SU-DHL-6 (cell line): ENCODE measurements at regions not wholly inside any gene's neighbourhood (a gene's known extent, or its start where the extent isn't known, plus 50 kb on each side); places are given as distances from the start of the nearest gene placed in this dataset.

Source experiments
- H2AFZ ChIP-seq: fragments of 200-600 bp; sonication (generic); 2 replicates; pipeline ENCODE4 v1.6.1; 2014; ENCODE audit warnings: low read depth, mild to moderate bottlenecking, moderate library complexity, mixed read lengths, antibody characterized with exemption, low read length; ENCODE audit not compliant: severe bottlenecking
- H3F3A ChIP-seq: fragments of 200-600 bp; shearing (Covaris generic); 2 replicates; pipeline ENCODE4 v1.6.0; 2016; ENCODE audit warnings: antibody characterized with exemption, mild to moderate bottlenecking; ENCODE audit not compliant: insufficient read depth
- H3K27ac ChIP-seq: fragments of 200-600 bp; sonication (generic); 2 replicates; pipeline ENCODE4 v1.5.1; 2016; ENCODE audit warnings: low read depth, mild to moderate bottlenecking, low read length, moderate library complexity, mixed read lengths
- H3K27me3 ChIP-seq: fragments of 200-600 bp; sonication (generic), shearing (Covaris generic); 2 replicates; pipeline ENCODE4 v1.6.0; 2014; ENCODE audit warnings: mild to moderate bottlenecking, low read length
- H3K36me3 ChIP-seq: fragments of 200-600 bp; sonication (generic); 2 replicates; pipeline ENCODE4 v1.6.1; 2014; ENCODE audit warnings: mild to moderate bottlenecking, low read length, mixed read lengths
- H3K4me2 ChIP-seq: fragments of 300-600, 200-600 bp; shearing (Covaris generic), sonication (generic); 2 replicates; pipeline ENCODE4 v1.6.0; 2014; ENCODE audit warnings: low read length, low read depth, mild to moderate bottlenecking; ENCODE audit not compliant: poor library complexity, severe bottlenecking
- H3K4me3 ChIP-seq: fragments of 200-600 bp; sonication (generic); 2 replicates; pipeline ENCODE4 v1.5.1; 2014; ENCODE audit warnings: antibody characterized with exemption, low read length, mild to moderate bottlenecking, mixed read lengths; ENCODE audit not compliant: insufficient read depth, poor library complexity, severe bottlenecking
- H3K79me2 ChIP-seq: fragments of 200-600 bp; sonication (generic); 2 replicates; pipeline ENCODE4 v1.6.1; 2014; ENCODE audit warnings: mild to moderate bottlenecking, low read length, moderate library complexity; ENCODE audit not compliant: insufficient read depth
- H3K9ac ChIP-seq: fragments of 200-600 bp; sonication (generic); 2 replicates; pipeline ENCODE4 v1.7.0; 2014; ENCODE audit warnings: mild to moderate bottlenecking, low read length
- H3K9me2 ChIP-seq: fragments of 200-600 bp; sonication (generic); replicated peaks from 2 replicates; pipeline ENCODE4 v1.6.1; 2014; ENCODE audit warnings: low read length; ENCODE audit not compliant: insufficient read depth
- H3K9me3 ChIP-seq: fragments of 200-600 bp; sonication (generic); 2 replicates; pipeline ENCODE4 v1.6.1; 2014; ENCODE audit warnings: low read length, mixed read lengths; ENCODE audit not compliant: insufficient read depth
- H4K20me1 ChIP-seq: fragments of 200-600 bp; sonication (generic); 2 replicates; pipeline ENCODE4 v1.6.1; 2014; ENCODE audit warnings: low read depth, mild to moderate bottlenecking, antibody characterized with exemption, low read length, moderate library complexity, mixed read lengths
- CTCF ChIP-seq: fragments of 200-600 bp; sonication (generic); IDR thresholded peaks from one replicate; pipeline ENCODE4 v1.5.1; 2017; ENCODE audit warnings: antibody characterized with exemption, mild to moderate bottlenecking, low read length, moderate library complexity; ENCODE audit not compliant: insufficient read depth, poor library complexity, severe bottlenecking
- EZH2phosphoT487 ChIP-seq: fragments of 200-600 bp; sonication (generic), shearing (Covaris generic); conservative IDR thresholded peaks from 2 replicates; pipeline ENCODE4 v1.6.1; 2018; ENCODE audit warnings: mild to moderate bottlenecking, antibody characterized with exemption, low read length, moderate library complexity, mixed read lengths

GRCh38 chr6:153214436-153214835, 83.4 kb upstream of the RGS17 start:
- no peak overlapping the region for H3K9ac ChIP-seq
- H3K27ac ChIP-seq, result no peak overlapping the region
- no peaks in the 10 kb centered on the region for H3K9me2 ChIP-seq
- no peaks in the 10 kb centered on the region for H3K27me3 ChIP-seq
- no peaks in the 10 kb centered on the region for H3K79me2 ChIP-seq
- H3K36me3 ChIP-seq, result no peaks in the 10 kb centered on the region
- H3K9me3 ChIP-seq, result no peaks in the 10 kb centered on the region
- no peaks in the 10 kb centered on the region for H3F3A ChIP-seq
- H3K4me2 ChIP-seq, result no peak overlapping the region
- no peak overlapping the region for H3K4me3 ChIP-seq
- H2AFZ ChIP-seq, result no peak overlapping the region
- TF ChIP-seq CTCF (no peak), EZH2phosphoT487 (no peak)
- H4K20me1 ChIP-seq, result no peaks in the 10 kb centered on the region

- no peaks in the 10 kb centered on the region for H3K9me3 ChIP-seq
- H3K9ac ChIP-seq, result no peak overlapping the region
- H3K4me2 ChIP-seq, result no peak overlapping the region
- H4K20me1 ChIP-seq, result no peaks in the 10 kb centered on the region
- no peak overlapping the region for H2AFZ ChIP-seq
- no peak overlapping the region for H3K27ac ChIP-seq
- no peaks in the 10 kb centered on the region for H3K9me2 ChIP-seq
- TF ChIP-seq CTCF (no peak), EZH2phosphoT487 (no peak)
- no peaks in the 10 kb centered on the region for H3F3A ChIP-seq
- H3K27me3 ChIP-seq, result no peaks in the 10 kb centered on the region
- no peak overlapping the region for H3K4me3 ChIP-seq
- H3K79me2 ChIP-seq, result no peaks in the 10 kb centered on the region
- H3K36me3 ChIP-seq, result no peaks in the 10 kb centered on the region
Measured at GRCh38 chr6:153210083-153210482, 79.0 kb upstream of the RGS17 start.

DNA sequence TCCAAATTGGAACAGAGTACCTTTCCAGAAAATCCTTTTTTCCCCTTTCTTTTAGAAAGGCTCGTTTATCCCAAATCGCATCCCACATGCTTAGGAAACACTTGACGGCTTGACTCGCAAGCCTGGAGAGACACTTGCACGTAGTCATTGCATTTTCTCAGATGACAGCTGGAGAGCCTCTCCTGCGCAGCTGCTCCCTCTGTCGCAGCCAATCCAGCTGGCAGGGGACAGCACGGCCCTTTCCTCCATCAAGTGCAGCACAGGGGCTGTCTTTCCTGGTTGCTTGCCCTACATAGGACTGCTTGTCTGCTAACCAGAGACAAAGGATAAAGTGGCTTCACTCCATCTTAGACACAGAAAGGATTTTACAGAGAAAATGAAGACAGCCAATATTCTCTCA, 77.6 kb upstream of the RGS17 start:
- H4K20me1 ChIP-seq, result no peaks in the 10 kb centered on the region
- no peak overlapping the region for H3K9ac ChIP-seq
- no peaks in the 10 kb centered on the region for H3F3A ChIP-seq
- no peak overlapping the region for H3K27ac ChIP-seq
- H3K4me3 ChIP-seq, result no peak overlapping the region
- H3K27me3 ChIP-seq, result no peaks in the 10 kb centered on the region
- no peak overlapping the region for H3K4me2 ChIP-seq
- H3K79me2 ChIP-seq, result no peaks in the 10 kb centered on the region
- TF ChIP-seq CTCF (no peak), EZH2phosphoT487 (no peak)
- no peaks in the 10 kb centered on the region for H3K36me3 ChIP-seq
- H3K9me3 ChIP-seq, result no peaks in the 10 kb centered on the region
- no peaks in the 10 kb centered on the region for H3K9me2 ChIP-seq
- no peak overlapping the region for H2AFZ ChIP-seq

DNA sequence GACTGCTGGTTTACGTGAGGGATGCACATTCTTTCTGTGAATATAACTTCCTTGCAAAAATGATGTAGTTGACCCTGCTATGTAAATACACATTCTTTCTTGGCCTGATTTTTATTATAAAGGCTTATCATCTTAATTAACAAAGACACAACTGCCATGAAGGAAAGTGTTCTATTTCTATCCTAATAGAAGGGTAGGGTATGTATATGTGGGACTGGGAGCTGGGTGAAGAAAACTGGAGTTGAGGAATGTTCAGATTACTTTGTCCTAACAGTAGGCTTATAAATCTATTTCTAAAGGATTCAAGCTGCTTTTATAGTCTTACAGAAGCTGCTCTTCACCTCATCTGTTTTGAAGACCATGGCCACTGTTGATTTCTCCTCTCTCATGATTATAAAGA, 76.5 kb upstream of the RGS17 start:
- no peaks in the 10 kb centered on the region for H3F3A ChIP-seq
- H3K9ac ChIP-seq, result no peak overlapping the region
- no peak overlapping the region for H3K27ac ChIP-seq
- H3K27me3 ChIP-seq, result no peaks in the 10 kb centered on the region
- no peaks in the 10 kb centered on the region for H3K36me3 ChIP-seq
- no peak overlapping the region for H2AFZ ChIP-seq
- H4K20me1 ChIP-seq, result no peaks in the 10 kb centered on the region
- TF ChIP-seq CTCF, result no peak
- TF ChIP-seq EZH2phosphoT487, result no peak
- H3K79me2 ChIP-seq, result no peaks in the 10 kb centered on the region
- no peak overlapping the region for H3K4me3 ChIP-seq
- H3K4me2 ChIP-seq, result no peak overlapping the region
- H3K9me2 ChIP-seq, result no peaks in the 10 kb centered on the region
- no peaks in the 10 kb centered on the region for H3K9me3 ChIP-seq
